CD4-positive, alpha-beta T cell treated with Interleukin-1 beta for 1 hour (primary cell): ENCODE measurements at regions not wholly inside any gene's neighbourhood (a gene's known extent, or its start where the extent isn't known, plus 50 kb on each side); places are given as distances from the start of the nearest gene placed in this dataset.
A peak's percentile ranks its signal among the peaks of the same experiment; 100 is the strongest.

Source experiments
- DNase-seq, 2 donors: peaks; one replicate each; pipeline ENCODE4 v3.0.0-alpha.2; 2020 to 2022

- DNase-seq = peak; percentile 12 to 64
Measured at GRCh38 chr12:89051065-89051677, 301.1 kb downstream of the DUSP6 start.

- no peak for DNase-seq
Measured at GRCh38 chr12:89047856-89048418, 304.4 kb downstream of the DUSP6 start.

GRCh38 chr12:89041078-89041477 lies 311.2 kb downstream of the DUSP6 start:
- no peak for DNase-seq

DNA sequence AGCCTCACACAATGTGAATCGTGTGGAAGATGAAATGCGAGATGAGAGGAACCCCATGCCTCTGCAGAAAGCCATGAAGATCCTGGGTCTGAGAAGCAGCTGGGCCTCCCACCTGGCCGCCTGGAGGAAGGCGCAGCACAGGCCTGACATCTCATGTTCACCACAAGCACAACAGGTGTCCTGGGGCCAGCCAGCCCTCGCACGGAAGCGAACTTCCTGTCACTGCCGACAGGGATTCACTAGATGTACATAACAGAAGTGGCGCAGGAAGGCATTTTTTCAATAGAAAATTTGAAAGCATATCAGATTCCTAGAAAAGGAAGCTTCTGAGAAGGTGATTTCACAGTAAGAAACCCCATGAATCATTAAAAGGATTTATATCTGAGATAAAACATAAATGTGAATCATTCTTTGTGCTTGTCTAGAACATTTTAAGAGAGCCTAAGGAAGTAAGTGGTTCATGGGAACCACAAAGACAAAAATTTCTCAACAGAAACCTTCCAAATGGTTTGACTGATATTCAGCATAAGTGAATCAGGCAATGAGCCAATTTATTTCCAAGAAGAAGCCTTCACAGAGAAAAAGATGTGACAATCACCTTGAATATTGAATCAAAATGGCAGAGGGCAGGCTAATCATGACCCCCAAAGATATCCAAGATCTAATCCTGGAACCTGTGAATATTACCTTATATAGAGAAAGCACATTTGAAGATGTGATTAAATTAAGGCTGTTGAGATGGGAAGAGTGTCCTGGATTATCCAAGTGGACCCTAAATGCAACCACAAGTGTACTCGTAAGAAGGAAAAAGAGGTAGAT lies 311.9 kb downstream of the DUSP6 start:
- DNase-seq = peak; percentile 52

DNA sequence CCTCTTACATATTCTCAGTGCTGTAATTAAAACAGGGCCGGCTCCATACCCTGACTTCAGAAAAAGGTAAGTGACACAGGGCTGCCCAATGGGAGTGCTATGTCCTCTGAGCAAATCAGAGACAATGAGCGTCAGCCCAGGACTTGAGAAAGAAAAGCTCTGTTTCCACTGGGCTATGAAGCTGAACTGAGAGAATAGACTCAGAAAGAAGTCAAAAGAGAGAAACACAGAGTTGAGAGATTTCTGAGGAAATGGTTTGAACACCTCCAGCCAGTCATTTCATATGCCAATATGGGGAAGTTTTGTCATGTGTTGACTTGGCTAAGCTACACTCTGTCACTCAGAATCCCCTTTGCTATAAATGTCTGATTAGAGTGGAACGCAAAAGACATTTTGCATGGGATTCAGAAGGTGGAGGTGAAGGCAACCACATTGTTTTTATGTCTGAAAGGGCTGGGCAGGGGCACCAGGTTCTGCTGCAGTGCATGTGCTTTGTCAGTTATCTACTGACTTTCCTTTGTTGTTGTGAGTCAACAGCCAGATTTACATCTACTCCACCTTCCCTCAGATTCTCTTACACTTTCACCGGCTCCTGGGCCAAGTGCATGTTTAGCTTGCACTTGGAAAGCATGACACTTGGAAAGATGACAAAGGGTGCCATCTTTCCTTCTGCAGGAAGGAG lies 313.3 kb downstream of the DUSP6 start:
- DNase-seq = no peak

- DNase-seq = no peak
Measured at GRCh38 chr12:89033062-89033461, 319.2 kb downstream of the DUSP6 start.

DNA sequence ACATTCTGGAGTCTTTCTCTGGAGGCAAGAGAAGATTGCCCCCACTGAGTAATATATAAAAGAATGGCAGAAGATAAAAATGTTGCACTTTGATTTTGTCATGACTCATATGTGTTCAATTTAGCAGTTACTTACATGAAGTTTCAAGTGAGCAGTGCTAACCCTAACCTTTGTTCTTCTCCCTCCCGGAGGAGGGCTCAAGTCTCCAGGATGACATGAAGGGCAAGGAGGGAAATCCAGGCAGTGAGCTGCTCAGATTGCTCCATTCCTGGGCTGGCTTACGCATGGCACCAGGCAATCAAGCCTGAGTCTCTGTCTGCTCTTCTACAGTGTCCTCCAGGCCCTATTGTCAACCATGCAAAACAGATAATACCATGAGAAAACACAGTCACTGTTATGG lies 322.3 kb downstream of the DUSP6 start:
- no peak for DNase-seq

DNA sequence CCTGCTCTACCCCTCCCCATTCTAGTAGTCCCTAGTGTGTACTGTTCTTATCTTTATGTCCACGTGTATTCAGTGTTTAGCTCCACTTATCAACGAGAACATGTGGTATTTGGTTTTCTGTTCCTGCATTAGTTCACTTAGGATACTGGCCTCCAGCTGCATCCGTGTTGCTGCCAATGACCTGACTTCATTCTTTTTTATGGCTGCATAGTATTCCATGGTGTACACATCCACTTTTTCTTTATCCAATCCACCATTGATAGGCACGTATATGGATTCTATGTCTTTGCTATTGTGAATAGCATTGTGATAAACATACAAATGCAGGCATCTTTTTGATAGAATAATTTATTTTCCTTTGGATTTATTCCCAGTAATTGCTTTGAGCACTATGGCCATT lies 327.7 kb downstream of the DUSP6 start:
- no peak for DNase-seq

DNA sequence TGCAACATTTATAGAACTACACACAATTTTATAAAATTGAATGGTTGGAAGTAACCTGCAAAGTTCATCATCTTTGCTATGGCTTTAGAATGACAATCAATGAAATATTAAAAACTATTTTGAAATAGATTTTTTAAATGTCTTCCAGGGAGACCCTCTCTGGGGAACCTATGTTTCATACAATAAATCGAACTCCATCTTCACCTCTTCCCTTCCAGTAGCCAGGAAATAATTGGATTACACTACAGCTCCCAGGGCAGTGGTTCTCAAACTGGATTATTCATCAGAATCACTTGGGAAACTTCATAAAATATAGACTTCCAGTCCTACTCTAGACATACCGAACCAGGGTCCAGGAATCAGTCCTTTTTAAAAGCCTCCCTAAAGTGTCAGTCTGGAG lies 328.4 kb downstream of the DUSP6 start:
- DNase-seq = no peak

GRCh38 chr12:89020689-89021088 lies 331.6 kb downstream of the DUSP6 start:
- DNase-seq = no peak

DNA sequence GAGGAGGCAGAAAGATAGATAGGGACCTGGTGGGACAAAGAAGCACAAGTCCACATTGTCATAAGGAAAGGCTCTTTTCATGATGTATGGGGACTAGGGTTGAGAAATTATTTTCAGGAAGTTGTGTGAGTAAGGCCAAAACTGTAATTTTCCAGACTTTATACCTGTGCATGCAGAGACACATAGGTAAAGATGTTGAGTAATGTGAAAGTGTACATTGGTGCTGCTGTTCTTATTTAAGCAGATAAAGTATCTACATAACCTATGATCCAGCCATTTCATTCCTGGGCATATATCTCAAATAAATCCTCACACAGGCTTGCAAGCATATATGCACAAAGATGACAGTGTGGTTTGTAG lies 332.2 kb downstream of the DUSP6 start:
- no peak for DNase-seq

GRCh38 chr12:89019439-89020120 lies 332.7 kb downstream of the DUSP6 start:
- DNase-seq = peak; percentile 75 to 77

DNA sequence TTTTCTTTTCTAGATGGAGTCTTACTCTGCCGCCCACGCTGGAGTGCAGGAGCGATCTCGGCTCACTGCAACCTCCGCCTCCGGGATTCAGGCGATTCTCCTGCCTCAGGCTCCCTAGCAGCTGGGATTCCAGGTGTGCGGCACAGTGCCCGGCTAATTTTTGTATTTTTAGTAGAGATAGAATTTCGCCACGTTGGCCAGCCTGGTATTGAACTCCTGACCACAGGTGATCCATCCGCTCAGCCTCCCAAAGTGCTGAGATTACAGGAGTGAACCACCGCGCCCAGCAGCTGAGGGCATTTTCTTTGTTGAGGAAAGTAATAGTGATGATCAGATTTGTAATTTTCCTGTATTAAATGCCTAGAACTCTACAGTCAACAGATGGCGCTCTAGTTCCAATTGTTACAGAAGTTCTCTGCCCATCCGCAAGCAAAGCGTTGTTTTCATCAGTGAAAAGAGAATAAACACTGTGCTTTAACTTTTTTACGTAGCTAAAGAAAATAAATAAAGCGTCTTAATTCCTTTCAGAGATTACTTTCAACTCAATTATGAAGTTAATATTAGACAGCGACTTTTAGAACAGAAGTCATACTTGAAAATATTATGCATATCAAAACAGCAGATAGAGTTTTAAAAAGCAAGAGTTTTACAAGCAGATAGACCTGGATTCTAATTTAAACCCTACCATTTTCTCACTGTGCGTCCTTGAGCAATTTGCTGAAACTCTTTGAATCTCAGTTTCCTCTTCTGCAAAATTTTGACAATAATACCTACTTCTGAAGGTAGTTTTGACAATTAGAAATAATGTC lies 335.1 kb downstream of the DUSP6 start:
- peak; percentile 2 to 62 for DNase-seq

DNA sequence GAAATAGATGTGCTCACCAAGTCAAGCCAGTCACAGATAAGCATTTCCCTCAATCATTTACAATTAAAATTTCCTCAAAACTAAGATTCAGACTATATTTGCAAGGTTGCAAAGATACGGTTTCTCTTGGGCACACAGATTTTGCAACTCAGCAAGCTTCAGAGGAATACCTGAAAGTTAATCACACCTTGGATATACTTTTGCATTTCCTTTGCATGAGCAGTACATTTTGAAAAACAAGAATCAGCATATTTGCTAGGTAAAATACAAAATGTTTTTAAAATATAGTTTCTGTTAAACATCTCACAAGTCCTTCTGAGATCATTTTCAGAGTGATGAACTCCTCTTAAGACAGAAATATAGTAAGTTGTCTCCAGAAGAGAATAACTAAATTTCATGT lies 336.9 kb downstream of the DUSP6 start:
- DNase-seq = no peak

DNA sequence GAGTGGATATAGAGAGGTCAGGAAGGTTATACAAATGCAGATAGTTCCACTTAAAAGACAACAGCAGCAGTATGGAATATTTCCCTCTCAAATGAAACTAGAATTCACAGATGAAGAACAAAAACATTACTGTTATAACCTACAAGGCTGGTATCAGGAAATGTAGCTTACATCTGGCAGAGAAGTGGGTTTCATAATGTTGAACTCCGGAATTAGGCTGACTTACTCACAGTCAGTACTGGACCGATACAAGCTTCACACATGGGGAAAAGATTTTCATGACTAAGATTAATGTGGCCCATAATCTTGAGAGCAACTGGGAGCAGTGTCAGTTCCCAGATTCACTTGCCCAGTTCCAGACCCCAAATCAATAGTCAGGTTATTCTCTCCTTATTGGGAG lies 353.9 kb downstream of the DUSP6 start:
- no peak for DNase-seq

GRCh38 chr12:88996200-88996788 lies 356.0 kb downstream of the DUSP6 start:
- no peak for DNase-seq

- DNase-seq = no peak
Measured at GRCh38 chr12:88994971-88995370, 357.3 kb downstream of the DUSP6 start.

DNA sequence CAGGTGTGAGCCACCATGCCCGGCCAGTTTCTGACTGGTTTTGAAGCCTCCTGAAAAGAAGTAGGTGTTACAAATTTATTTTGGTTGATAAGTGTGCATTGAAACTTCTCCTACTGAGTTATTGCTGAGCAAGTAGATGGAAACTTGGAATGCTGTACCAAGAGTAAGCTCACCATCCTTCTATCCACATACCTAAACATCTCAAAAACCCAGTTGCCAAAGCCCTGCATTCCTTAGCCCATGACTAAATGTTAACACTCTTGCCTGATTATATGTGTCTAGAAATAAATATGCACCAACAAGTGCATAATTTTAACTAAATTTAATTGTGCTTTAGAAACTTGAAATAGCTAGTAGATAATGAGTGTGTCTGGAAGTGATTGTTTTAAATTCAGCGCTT lies 357.8 kb downstream of the DUSP6 start:
- no peak for DNase-seq

DNA sequence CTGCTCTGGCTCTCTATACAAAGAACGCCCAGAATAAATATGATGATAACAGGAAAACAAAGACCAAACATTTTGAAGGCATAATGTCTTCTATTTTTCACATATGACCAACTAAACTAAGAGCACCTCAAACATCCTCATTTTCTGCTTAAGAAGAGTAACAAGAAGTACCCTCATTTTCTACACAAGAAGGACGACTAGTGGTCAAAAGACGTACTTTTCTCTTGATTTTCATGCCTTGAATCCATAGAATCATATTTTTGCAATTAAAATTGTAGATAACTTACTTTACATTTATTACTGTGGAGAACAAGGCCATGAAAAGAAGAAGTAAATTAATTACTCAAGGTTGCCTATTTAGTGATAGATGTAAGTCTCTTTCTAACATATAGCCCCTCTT lies 358.6 kb downstream of the DUSP6 start:
- no peak for DNase-seq

GRCh38 chr12:88986056-88986455 lies 366.2 kb downstream of the DUSP6 start:
- no peak for DNase-seq

DNA sequence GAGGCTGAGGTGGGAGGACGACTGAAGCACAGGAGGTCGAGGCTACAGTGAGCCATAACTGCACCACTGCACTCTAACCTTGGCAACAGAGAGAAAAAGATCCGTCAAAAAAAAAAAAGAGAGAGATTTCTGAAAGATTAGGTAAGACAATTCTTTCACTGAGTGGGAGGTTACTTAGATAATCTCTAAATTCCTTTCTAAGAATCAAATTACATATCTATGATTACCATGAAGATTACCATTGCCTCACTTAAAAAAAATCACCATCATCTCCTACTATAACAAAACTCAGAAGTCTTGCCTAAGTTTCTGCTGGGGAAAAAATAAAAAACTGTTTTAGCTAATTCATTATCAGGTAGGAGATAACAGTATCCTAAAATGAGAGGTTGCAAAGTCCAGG lies 366.7 kb downstream of the DUSP6 start:
- no peak for DNase-seq

- DNase-seq = no peak
Measured at GRCh38 chr12:88985011-88985410, 367.3 kb downstream of the DUSP6 start.
